Lung (tissue), 11 donors: ENCODE measurements at regions not wholly inside any gene's neighbourhood (a gene's known extent, or its start where the extent isn't known, plus 50 kb on each side); places are given as distances from the start of the nearest gene placed in this dataset.

Experiments used
- ATAC-seq: fragments of 200-7000 bp; cut with Tn5 transposase; one replicate; pipeline ENCODE4 v1.9.1; 2020; ENCODE audit warnings: moderate number of reproducible peaks; ENCODE audit not compliant: insufficient read depth, low FRiP score
- DNase-seq, 3 donors: peaks; one replicate each; pipeline ENCODE4 v3.0.0-alpha.2; 2013 to 2017
- H3K27ac ChIP-seq, 2 donors: one replicate each; pipeline ENCODE4 v1.5.1; 2013; ENCODE audit warnings: mild to moderate bottlenecking in 2 of 2, moderate library complexity in 2 of 2, control low read depth in 1 of 2, inconsistent platforms in 1 of 2, low read depth in 1 of 2, low read length in 1 of 2
- H3K27me3 ChIP-seq, 3 donors: one replicate each; pipeline ENCODE4 v1.5.1; 2013; ENCODE audit warnings: low read length in 2 of 3; ENCODE audit not compliant: control insufficient read depth in 3 of 3, insufficient read depth in 3 of 3
- H3K36me3 ChIP-seq, 4 donors: one replicate each; pipeline ENCODE4 v1.5.1; 2013; ENCODE audit warnings: low read length in 4 of 4, mild to moderate bottlenecking in 1 of 4, moderate library complexity in 1 of 4; ENCODE audit not compliant: control insufficient read depth in 4 of 4, insufficient read depth in 4 of 4
- H3K4me1 ChIP-seq, 5 donors: one replicate each; pipeline ENCODE4 v1.5.1; 2013; ENCODE audit warnings: low read length in 5 of 5, mild to moderate bottlenecking in 2 of 5, moderate library complexity in 1 of 5; ENCODE audit not compliant: control insufficient read depth in 5 of 5, insufficient read depth in 5 of 5
- H3K4me3 ChIP-seq: one replicate; pipeline ENCODE4 v1.5.1; 2013; ENCODE audit warnings: mild to moderate bottlenecking, control low read depth, moderate library complexity
- H3K9ac ChIP-seq, 2 donors: one replicate each; pipeline ENCODE4 v1.5.1; 2013; ENCODE audit warnings: low read length in 2 of 2, control low read depth in 1 of 2; ENCODE audit not compliant: insufficient read depth in 1 of 2
- H3K9me3 ChIP-seq, 4 donors: one replicate each; pipeline ENCODE4 v1.5.1; 2013; ENCODE audit warnings: low read length in 3 of 4, mild to moderate bottlenecking in 1 of 4, moderate library complexity in 1 of 4; ENCODE audit not compliant: control insufficient read depth in 4 of 4, insufficient read depth in 3 of 4
- CTCF ChIP-seq: IDR thresholded peaks from 2 replicates; pipeline ENCODE4 v1.5.1; 2012; ENCODE audit warnings: mild to moderate bottlenecking; ENCODE audit errors: control extremely low read depth, extremely low read depth
- WGBS, 2 donors: extraction: QIAGEN DNeasy Blood & Tissue Kit; methylation state at CpG; one replicate each; pipeline ENCODE4 v1.1.7; 2013; 5-methylcytosine and 5-hydroxymethylcytosine counted together
- donor health status: control.
- donor health status: control.
- donor health status: Bipolar disorder and iron deficiency.
- donor health status: healthy.
- donor health status: DM: yes; HTN: yes; CAD: no.

GRCh38 chr9:7613931-7614330 lies 185.6 kb downstream of the DMAC1 start:
- no peaks in the 10 kb centered on the region for H3K27me3 ChIP-seq
- H3K9me3 ChIP-seq, result no peaks in the 10 kb centered on the region
- H3K4me1 ChIP-seq, result no peaks in the 10 kb centered on the region
- DNase-seq (no peak), ATAC-seq (no peak)
- H3K36me3 ChIP-seq, result no peaks in the 10 kb centered on the region
- H3K9ac ChIP-seq, result no peak overlapping the region
- no peak for TF ChIP-seq CTCF
- no peak overlapping the region for H3K4me3 ChIP-seq
- H3K27ac ChIP-seq, result no peak overlapping the region
- 39 to 59% methylated on average over 5 of the region's 5 CpGs for WGBS, 2 donors

GRCh38 chr9:7608261-7608660 lies 191.3 kb downstream of the DMAC1 start:
- Histone ChIP-seq H3K27ac (no peak overlapping the region), H3K27me3 (no peaks in the 10 kb centered on the region), H3K9me3 (no peaks in the 10 kb centered on the region), H3K9ac (no peak overlapping the region), H3K4me3 (no peak overlapping the region), H3K36me3 (no peaks in the 10 kb centered on the region), H3K4me1 (no peaks in the 10 kb centered on the region)
- TF ChIP-seq CTCF, result no peak
- no peak for ATAC-seq
- DNase-seq, result no peak
- 82 to 94% methylated on average over 1 of the region's 1 CpG for WGBS, 2 donors

GRCh38 chr9:7607421-7607820 lies 192.2 kb downstream of the DMAC1 start:
- Histone ChIP-seq H3K27ac (no peak overlapping the region), H3K4me1 (no peaks in the 10 kb centered on the region), H3K9ac (no peak overlapping the region), H3K4me3 (no peak overlapping the region), H3K9me3 (no peaks in the 10 kb centered on the region), H3K27me3 (no peaks in the 10 kb centered on the region), H3K36me3 (no peaks in the 10 kb centered on the region)
- 35 to 54% methylated on average over 2 of the region's 2 CpGs for WGBS, 2 donors
- DNase-seq (no peak), ATAC-seq (no peak)
- TF ChIP-seq CTCF, result no peak

DNA sequence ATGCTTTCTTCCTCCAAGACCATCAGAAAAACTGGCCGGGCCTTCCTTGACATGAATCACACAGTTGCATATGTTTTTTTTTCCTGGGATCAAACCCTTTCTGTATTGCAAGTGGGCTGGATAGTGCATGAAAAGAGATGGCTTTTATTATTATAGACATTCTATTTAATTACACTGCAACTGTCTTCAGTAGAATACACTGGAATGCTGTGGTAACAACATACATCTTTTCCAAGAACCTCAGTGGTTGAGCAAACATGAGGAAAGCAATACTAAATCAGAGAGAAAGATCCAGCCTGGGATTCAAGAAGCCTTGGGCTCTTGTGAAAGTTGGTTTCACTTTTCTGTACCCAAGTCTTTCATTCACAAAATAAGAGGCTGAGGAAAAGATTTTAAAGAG lies 193.0 kb downstream of the DMAC1 start:
- TF ChIP-seq CTCF, result no peak
- H3K4me1 ChIP-seq, result no peaks in the 10 kb centered on the region
- H3K9ac ChIP-seq, result no peak overlapping the region
- H3K27me3 ChIP-seq, result no peaks in the 10 kb centered on the region
- no peak overlapping the region for H3K4me3 ChIP-seq
- no peak for ATAC-seq
- no peaks in the 10 kb centered on the region for H3K36me3 ChIP-seq
- H3K27ac ChIP-seq, result no peak overlapping the region
- WGBS, 2 donors, result 90 to 97% methylated on average over 1 of the region's 1 CpG
- no peak for DNase-seq
- H3K9me3 ChIP-seq, result no peaks in the 10 kb centered on the region
